SIG-M5 (cell line): ENCODE measurements at regions not wholly inside any gene's neighbourhood (a gene's known extent, or its start where the extent isn't known, plus 50 kb on each side); places are given as distances from the start of the nearest gene placed in this dataset.
"Not testable (repeated sequence)": the region's sequence is repeated elsewhere in the genome, so short reads cannot be mapped to it uniquely, and the experiment has no call there.

ENCODE experiments used
- DNase-seq: peaks from one replicate; lab custom pipeline; 2025; lab: John Stamatoyannopoulos, UW

GRCh38 chr9:18032636-18033035, 441.3 kb upstream of the ADAMTSL1 start:
- no peak for DNase-seq

- no peak for DNase-seq
Observed at GRCh38 chr9:18036422-18037187, 437.3 kb upstream of the ADAMTSL1 start.

- no peak for DNase-seq
Observed at GRCh38 chr9:18037981-18038380, 436.0 kb upstream of the ADAMTSL1 start.

- DNase-seq = no peak
Observed at GRCh38 chr9:18040327-18040726, 433.6 kb upstream of the ADAMTSL1 start.

GRCh38 chr9:18043978-18044377, 430.0 kb upstream of the ADAMTSL1 start:
- DNase-seq = no peak

- no peak for DNase-seq
Observed at GRCh38 chr9:18045326-18045725, 428.6 kb upstream of the ADAMTSL1 start.

GRCh38 chr9:18046068-18046467, 427.9 kb upstream of the ADAMTSL1 start:
- no peak for DNase-seq

GRCh38 chr9:18051638-18052037, 422.3 kb upstream of the ADAMTSL1 start:
- no peak for DNase-seq

- DNase-seq = no peak
Observed at GRCh38 chr9:18052060-18052459, 421.9 kb upstream of the ADAMTSL1 start.

GRCh38 chr9:18056269-18056992, 417.5 kb upstream of the ADAMTSL1 start:
- DNase-seq = no peak

- DNase-seq = no peak
Observed at GRCh38 chr9:18056993-18057369, 417.0 kb upstream of the ADAMTSL1 start.

GRCh38 chr9:18058564-18059442, 415.1 kb upstream of the ADAMTSL1 start:
- DNase-seq = no peak

GRCh38 chr9:18059447-18059846, 414.5 kb upstream of the ADAMTSL1 start:
- no peak for DNase-seq

GRCh38 chr9:18060269-18060934, 413.6 kb upstream of the ADAMTSL1 start:
- DNase-seq = no peak

GRCh38 chr9:18061332-18061731, 412.6 kb upstream of the ADAMTSL1 start:
- no peak for DNase-seq

GRCh38 chr9:18061856-18062255, 412.1 kb upstream of the ADAMTSL1 start:
- DNase-seq = no peak

GRCh38 chr9:18063856-18064390, 410.0 kb upstream of the ADAMTSL1 start:
- DNase-seq = no peak

GRCh38 chr9:18066608-18067007, 407.3 kb upstream of the ADAMTSL1 start:
- DNase-seq = not testable (repeated sequence)

- no peak for DNase-seq
Observed at GRCh38 chr9:18067548-18068120, 406.3 kb upstream of the ADAMTSL1 start.

GRCh38 chr9:18068900-18069299, 405.1 kb upstream of the ADAMTSL1 start:
- DNase-seq = no peak

GRCh38 chr9:18071651-18072060, 402.3 kb upstream of the ADAMTSL1 start:
- no peak for DNase-seq
